Activated CD4-positive, alpha-beta T cell treated with anti-CD3 and anti-CD28 coated beads, Interleukin-2, amount 50 U/mL, for 1 hour (primary cell): ENCODE measurements at regions not wholly inside any gene's neighbourhood (a gene's known extent, or its start where the extent isn't known, plus 50 kb on each side); places are given as distances from the start of the nearest gene placed in this dataset.

Experiments used
- DNase-seq: peaks from one replicate; pipeline ENCODE4 v3.0.0-alpha.2; 2020

- no peak for DNase-seq
Measured at GRCh38 chr5:113804943-113805342, 291.4 kb downstream of the YTHDC2 start.

- no peak for DNase-seq
Measured at GRCh38 chr5:113806250-113806649, 292.8 kb downstream of the YTHDC2 start.

GRCh38 chr5:113806904-113807303, 293.4 kb downstream of the YTHDC2 start:
- no peak for DNase-seq

GRCh38 chr5:113807427-113807991, 294.0 kb downstream of the YTHDC2 start:
- DNase-seq: no peak

GRCh38 chr5:113808956-113809355, 295.5 kb downstream of the YTHDC2 start:
- DNase-seq: no peak

GRCh38 chr5:113809626-113810025, 296.1 kb downstream of the YTHDC2 start:
- no peak for DNase-seq

- DNase-seq: no peak
Measured at GRCh38 chr5:113813466-113813865, 300.0 kb downstream of the YTHDC2 start.

- DNase-seq: no peak
Measured at GRCh38 chr5:113817683-113818082, 304.2 kb downstream of the YTHDC2 start.

GRCh38 chr5:113823696-113824095, 310.2 kb downstream of the YTHDC2 start:
- DNase-seq: no peak

- no peak for DNase-seq
Measured at GRCh38 chr5:113824307-113824706, 310.8 kb downstream of the YTHDC2 start.

GRCh38 chr5:113825176-113825575, 311.7 kb downstream of the YTHDC2 start:
- DNase-seq: no peak

- DNase-seq: no peak
Measured at GRCh38 chr5:113846941-113847340, 333.4 kb downstream of the YTHDC2 start.

- DNase-seq: no peak
Measured at GRCh38 chr5:113864437-113864836, 350.9 kb downstream of the YTHDC2 start.

GRCh38 chr5:113866763-113867162, 353.3 kb downstream of the YTHDC2 start:
- DNase-seq: no peak

GRCh38 chr5:113869611-113870010, 356.1 kb downstream of the YTHDC2 start:
- DNase-seq: no peak

GRCh38 chr5:113871972-113872371, 358.5 kb downstream of the YTHDC2 start:
- no peak for DNase-seq

GRCh38 chr5:113875096-113875495, 361.6 kb downstream of the YTHDC2 start:
- DNase-seq: no peak

- DNase-seq: no peak
Measured at GRCh38 chr5:113891491-113891890, 378.0 kb downstream of the YTHDC2 start.

GRCh38 chr5:113896789-113897188, 383.3 kb downstream of the YTHDC2 start:
- no peak for DNase-seq

GRCh38 chr5:113897748-113898147, 384.3 kb downstream of the YTHDC2 start:
- DNase-seq: no peak

- no peak for DNase-seq
Measured at GRCh38 chr5:113900141-113900540, 386.6 kb downstream of the YTHDC2 start.

- DNase-seq: no peak
Measured at GRCh38 chr5:113900816-113901215, 387.3 kb downstream of the YTHDC2 start.

GRCh38 chr5:113901718-113902117, 388.2 kb downstream of the YTHDC2 start:
- no peak for DNase-seq

- DNase-seq: no peak
Measured at GRCh38 chr5:113902917-113903660, 389.6 kb downstream of the YTHDC2 start.

- no peak for DNase-seq
Measured at GRCh38 chr5:113909782-113910181, 396.3 kb downstream of the YTHDC2 start.
